GM19395 (cell line): ENCODE measurements at regions not wholly inside any gene's neighbourhood (a gene's known extent, or its start where the extent isn't known, plus 50 kb on each side); places are given as distances from the start of the nearest gene placed in this dataset.

Source experiments
- ATAC-seq: cut with Tn5 transposase; IDR thresholded peaks from one replicate; pipeline ENCODE4 v1.9.1; 2021; ENCODE audit warnings: mild to moderate bottlenecking, moderate library complexity; ENCODE audit not compliant: unreplicated experiment

GRCh38 chr1:55503663-55504305, 288.6 kb upstream of the USP24 start:
- ATAC-seq = no peak

- ATAC-seq = no peak
Observed at GRCh38 chr1:55500601-55501000, 285.4 kb upstream of the USP24 start.

GRCh38 chr1:55490547-55490946, 275.4 kb upstream of the USP24 start:
- no peak for ATAC-seq

GRCh38 chr1:55484173-55484572, 269.0 kb upstream of the USP24 start:
- ATAC-seq = no peak

- no peak for ATAC-seq
Observed at GRCh38 chr1:55483523-55483922, 268.4 kb upstream of the USP24 start.

GRCh38 chr1:55481634-55482033, 266.5 kb upstream of the USP24 start:
- ATAC-seq = no peak

- no peak for ATAC-seq
Observed at GRCh38 chr1:55480029-55480795, 265.0 kb upstream of the USP24 start.

GRCh38 chr1:55478742-55479141, 263.6 kb upstream of the USP24 start:
- no peak for ATAC-seq

GRCh38 chr1:55477953-55478352, 262.8 kb upstream of the USP24 start:
- ATAC-seq = no peak

- no peak for ATAC-seq
Observed at GRCh38 chr1:55476445-55477015, 261.4 kb upstream of the USP24 start.

GRCh38 chr1:55474168-55474786, 259.1 kb upstream of the USP24 start:
- no peak for ATAC-seq

- ATAC-seq = no peak
Observed at GRCh38 chr1:55473661-55474060, 258.5 kb upstream of the USP24 start.

GRCh38 chr1:55472784-55473183, 257.6 kb upstream of the USP24 start:
- ATAC-seq = no peak

- no peak for ATAC-seq
Observed at GRCh38 chr1:55472115-55472514, 257.0 kb upstream of the USP24 start.

GRCh38 chr1:55468142-55468795, 253.1 kb upstream of the USP24 start:
- ATAC-seq = no peak

- ATAC-seq = no peak
Observed at GRCh38 chr1:55466921-55467320, 251.8 kb upstream of the USP24 start.

- no peak for ATAC-seq
Observed at GRCh38 chr1:55466373-55466772, 251.2 kb upstream of the USP24 start.

- no peak for ATAC-seq
Observed at GRCh38 chr1:55464550-55464949, 249.4 kb upstream of the USP24 start.

- ATAC-seq = no peak
Observed at GRCh38 chr1:55463814-55464475, 248.8 kb upstream of the USP24 start.

GRCh38 chr1:55457874-55458273, 242.7 kb upstream of the USP24 start:
- ATAC-seq = no peak

GRCh38 chr1:55456971-55457370, 241.8 kb upstream of the USP24 start:
- ATAC-seq = no peak
